Neural crest cell (in vitro differentiated cells): ENCODE measurements at regions not wholly inside any gene's neighbourhood (a gene's known extent, or its start where the extent isn't known, plus 50 kb on each side); places are given as distances from the start of the nearest gene placed in this dataset.

Source experiments
- DNase-seq: peaks from one replicate; pipeline ENCODE4 v3.0.0; 2021; ENCODE audit warnings: low read depth, mixed read lengths, low spot score
- H3K27ac Mint-ChIP-seq: one replicate; pipeline ENCODE4 v1.8.0; 2021; ENCODE audit warnings: mild to moderate bottlenecking, mixed read lengths; ENCODE audit not compliant: unreplicated experiment
- H3K27me3 Mint-ChIP-seq: 2 replicates; pipeline ENCODE4 v1.8.0; 2021; ENCODE audit warnings: low read depth, mild to moderate bottlenecking, mixed read lengths
- H3K36me3 Mint-ChIP-seq: 2 replicates; pipeline ENCODE4 v1.8.0; 2021; ENCODE audit warnings: low read depth, mild to moderate bottlenecking, mixed read lengths
- H3K4me1 Mint-ChIP-seq: 2 replicates; pipeline ENCODE4 v1.8.0; 2021; ENCODE audit warnings: mixed read lengths
- H3K4me3 Mint-ChIP-seq: one replicate; pipeline ENCODE4 v1.8.0; 2021; ENCODE audit warnings: mild to moderate bottlenecking, mixed read lengths
- H3K9me3 Mint-ChIP-seq: 2 replicates; pipeline ENCODE4 v1.8.0; 2021; ENCODE audit warnings: mixed read lengths
- CTCF ChIP-seq: fragments of 200-600 bp; sonication (generic); conservative IDR thresholded peaks from 2 replicates; pipeline ENCODE4 v1.5.0; 2021; ENCODE audit warnings: antibody characterized with exemption, mild to moderate bottlenecking

GRCh38 chr13:86937316-86937715 is 733.9 kb upstream of the SLITRK5 start:
- H3K36me3 Mint-ChIP-seq, result peaks cover 2% of the 10 kb centered on the region
- no peaks in the 10 kb centered on the region for H3K27me3 Mint-ChIP-seq
- H3K4me3 Mint-ChIP-seq, result no peak overlapping the region
- DNase-seq, result no peak
- no peak overlapping the region for H3K27ac Mint-ChIP-seq
- TF ChIP-seq CTCF, result no peak
- H3K4me1 Mint-ChIP-seq, result peaks cover 9% of the 10 kb centered on the region
- peaks cover 4% of the 10 kb centered on the region for H3K9me3 Mint-ChIP-seq

DNA sequence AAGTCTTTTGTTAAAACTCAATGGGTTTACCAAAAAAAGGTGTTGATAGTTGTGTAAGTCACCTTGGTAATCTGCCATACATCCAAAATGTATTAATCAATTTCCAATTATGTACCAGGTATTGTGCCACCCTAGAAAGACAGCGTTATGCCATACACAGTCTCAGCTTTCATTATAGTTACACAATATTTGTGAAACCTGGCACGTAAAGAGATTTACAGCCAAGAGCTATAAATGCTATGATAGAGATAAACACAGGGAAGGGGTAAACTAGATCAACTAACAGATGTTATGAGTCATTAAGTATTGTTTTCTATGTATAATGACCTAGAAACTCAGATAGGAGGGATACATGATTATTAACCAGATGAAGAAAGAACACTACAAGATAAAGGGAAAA is 725.6 kb upstream of the SLITRK5 start:
- H3K36me3 Mint-ChIP-seq, result peaks cover under 1% of the 10 kb centered on the region
- H3K27me3 Mint-ChIP-seq, result no peaks in the 10 kb centered on the region
- no peak overlapping the region for H3K27ac Mint-ChIP-seq
- TF ChIP-seq CTCF, result no peak
- no peak overlapping the region for H3K4me3 Mint-ChIP-seq
- H3K4me1 Mint-ChIP-seq, result no peaks in the 10 kb centered on the region
- no peak for DNase-seq
- H3K9me3 Mint-ChIP-seq, result peaks cover 5% of the 10 kb centered on the region

DNA sequence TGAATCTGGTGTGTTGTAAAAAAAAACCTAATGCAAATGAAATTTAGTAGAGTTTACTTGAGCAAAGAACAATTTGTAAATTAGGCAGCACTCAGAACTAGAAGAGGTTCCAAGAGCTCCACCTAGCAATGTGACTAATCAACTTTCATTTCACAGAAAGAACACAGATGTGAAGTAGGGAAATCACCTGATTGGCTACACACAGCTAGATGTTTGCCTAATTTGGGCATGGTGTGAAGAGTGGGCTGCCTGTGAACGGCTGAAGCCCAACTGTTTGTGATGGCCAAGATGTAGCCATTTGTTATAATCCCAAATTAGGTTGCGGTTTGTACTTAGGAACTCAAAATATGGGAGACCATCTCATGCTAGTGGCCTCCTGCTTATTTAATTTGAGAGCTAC is 724.4 kb upstream of the SLITRK5 start:
- DNase-seq, result no peak
- Mint-ChIP-seq H3K4me3 (no peak overlapping the region), H3K27me3 (no peaks in the 10 kb centered on the region), H3K36me3 (no peaks in the 10 kb centered on the region), H3K9me3 (peaks cover 3% of the 10 kb centered on the region), H3K27ac (no peak overlapping the region), H3K4me1 (no peaks in the 10 kb centered on the region)
- no peak for TF ChIP-seq CTCF

DNA sequence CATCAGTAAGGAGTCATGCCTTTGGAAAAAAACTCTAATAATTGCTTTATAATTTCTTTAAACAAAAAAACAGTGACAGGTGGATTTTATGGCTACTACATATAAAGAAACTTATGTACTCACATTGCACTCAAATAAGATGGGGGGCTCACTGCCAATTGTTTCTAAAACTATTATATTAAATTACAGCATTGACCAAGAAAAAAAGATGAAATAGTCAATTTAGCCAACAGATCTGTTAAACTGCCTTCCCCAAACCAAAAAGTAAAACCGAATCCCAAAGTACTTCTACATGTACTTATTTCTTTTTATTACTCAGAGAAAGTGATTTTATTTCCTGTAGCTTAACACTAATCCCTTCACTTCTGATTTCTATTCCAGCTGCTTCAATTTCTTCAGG is 716.8 kb upstream of the SLITRK5 start:
- TF ChIP-seq CTCF, result no peak
- Mint-ChIP-seq H3K4me1 (no peaks in the 10 kb centered on the region), H3K36me3 (peaks cover 3% of the 10 kb centered on the region), H3K4me3 (no peak overlapping the region), H3K27me3 (no peaks in the 10 kb centered on the region), H3K27ac (no peak overlapping the region), H3K9me3 (peaks cover 7% of the 10 kb centered on the region)
- DNase-seq, result no peak

GRCh38 chr13:86960876-86961275 is 710.3 kb upstream of the SLITRK5 start:
- H3K27me3 Mint-ChIP-seq, result no peaks in the 10 kb centered on the region
- no peak for DNase-seq
- TF ChIP-seq CTCF, result no peak
- H3K36me3 Mint-ChIP-seq, result peaks cover 3% of the 10 kb centered on the region
- H3K27ac Mint-ChIP-seq, result no peak overlapping the region
- no peaks in the 10 kb centered on the region for H3K4me1 Mint-ChIP-seq
- H3K9me3 Mint-ChIP-seq, result peaks cover 7% of the 10 kb centered on the region
- no peak overlapping the region for H3K4me3 Mint-ChIP-seq
